Islet precursor cell (in vitro differentiated cells): ENCODE measurements at regions not wholly inside any gene's neighbourhood (a gene's known extent, or its start where the extent isn't known, plus 50 kb on each side); places are given as distances from the start of the nearest gene placed in this dataset.
"Not testable (repeated sequence)": the region's sequence is repeated elsewhere in the genome, so short reads cannot be mapped to it uniquely, and the experiment has no call there.

Source experiments
- DNase-seq: peaks from one replicate; pipeline ENCODE4 v3.0.0-alpha.2; 2018

GRCh38 chr2:221997100-221997499 is 301.7 kb downstream of the PAX3 start:
- DNase-seq: peak; percentile 85

GRCh38 chr2:221994926-221995325 is 303.9 kb downstream of the PAX3 start:
- DNase-seq: no peak

- not testable (repeated sequence) for DNase-seq
These were observed 314.4 kb downstream of the PAX3 start for GRCh38 chr2:221984376-221984775.

DNA sequence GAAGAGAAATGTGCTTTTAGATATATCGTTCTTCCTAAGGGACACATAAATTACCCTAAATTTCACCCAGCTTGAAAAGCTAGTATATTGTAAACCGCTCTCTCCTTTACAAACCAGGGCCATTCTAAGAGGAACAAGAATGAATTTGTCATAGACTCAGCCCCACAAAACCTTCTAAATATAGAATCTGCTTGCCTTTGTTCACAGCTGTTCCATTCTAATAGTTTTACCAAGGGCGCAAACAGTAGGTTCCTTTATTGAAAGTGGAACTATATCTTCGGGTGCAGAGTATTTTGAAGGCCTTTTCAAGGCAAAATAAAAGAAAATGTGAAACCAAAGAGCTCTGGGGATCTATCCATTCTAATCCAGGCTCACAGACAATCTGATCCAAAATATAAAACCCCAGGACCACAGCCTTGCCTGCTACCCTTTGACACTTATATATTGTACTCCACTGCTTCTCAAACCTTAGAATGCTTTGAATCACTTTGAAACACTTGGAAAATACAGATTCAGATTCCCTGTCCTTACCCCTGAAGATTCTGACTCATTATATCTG is 316.8 kb downstream of the PAX3 start:
- no peak for DNase-seq

GRCh38 chr2:221975151-221975550 is 323.6 kb downstream of the PAX3 start:
- DNase-seq: no peak

- DNase-seq: no peak
These were observed 324.9 kb downstream of the PAX3 start for GRCh38 chr2:221973902-221974301.

DNA sequence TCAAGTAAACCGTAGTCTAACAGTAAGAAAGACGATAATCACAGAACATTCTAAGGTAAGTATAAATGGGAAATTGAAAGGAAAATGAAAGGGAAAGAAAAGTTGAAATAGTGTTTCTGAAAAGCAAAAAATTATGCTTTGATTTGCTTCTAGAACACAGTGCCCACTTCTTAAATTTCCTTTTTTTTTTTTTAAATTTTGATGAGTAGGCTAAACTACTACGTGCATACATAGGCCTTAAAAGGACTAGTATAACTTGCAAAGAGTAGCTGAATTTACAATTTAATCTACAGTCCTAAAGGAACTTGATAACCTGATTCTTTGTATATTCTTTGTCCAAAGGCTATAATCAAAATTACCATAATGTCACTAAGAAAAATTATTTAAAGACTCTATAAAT is 325.3 kb downstream of the PAX3 start:
- no peak for DNase-seq

- no peak for DNase-seq
These were observed 325.9 kb downstream of the PAX3 start for GRCh38 chr2:221972813-221973478.

DNA sequence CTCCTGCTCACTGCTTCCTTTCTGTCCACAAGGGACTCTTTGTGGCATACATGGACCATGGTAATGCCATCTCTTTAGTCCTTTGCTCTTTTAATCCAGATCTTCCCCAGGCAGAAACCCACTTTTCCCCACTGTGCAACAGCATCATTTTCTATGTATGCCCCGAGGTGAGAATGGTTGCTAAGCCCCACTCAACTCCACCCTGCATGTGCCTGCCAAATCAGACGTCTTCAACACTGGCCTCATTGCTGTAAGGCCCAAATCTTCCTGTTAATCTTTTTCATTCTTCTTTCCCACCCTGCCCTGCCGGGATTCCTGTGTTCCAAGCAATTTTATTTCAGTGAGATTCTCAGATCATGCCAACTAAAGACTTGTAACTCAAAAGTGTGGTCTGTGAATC is 328.4 kb downstream of the PAX3 start:
- no peak for DNase-seq

DNA sequence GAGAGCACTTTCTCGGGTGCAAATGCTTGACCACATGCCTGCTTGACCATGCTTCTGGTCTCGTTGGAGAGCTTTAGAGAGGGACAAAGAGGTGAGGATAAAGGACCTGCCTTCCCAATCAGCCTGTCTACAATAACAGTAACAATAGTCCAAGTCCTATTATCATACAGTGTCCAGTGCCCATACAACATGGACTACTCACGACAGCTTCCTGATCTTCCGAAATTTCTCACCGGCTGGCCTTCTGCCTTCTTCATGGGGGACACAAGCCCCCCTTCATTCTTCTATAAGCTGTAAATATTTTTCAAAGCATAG is 329.0 kb downstream of the PAX3 start:
- no peak for DNase-seq

GRCh38 chr2:221969087-221969829 is 329.5 kb downstream of the PAX3 start:
- no peak for DNase-seq

DNA sequence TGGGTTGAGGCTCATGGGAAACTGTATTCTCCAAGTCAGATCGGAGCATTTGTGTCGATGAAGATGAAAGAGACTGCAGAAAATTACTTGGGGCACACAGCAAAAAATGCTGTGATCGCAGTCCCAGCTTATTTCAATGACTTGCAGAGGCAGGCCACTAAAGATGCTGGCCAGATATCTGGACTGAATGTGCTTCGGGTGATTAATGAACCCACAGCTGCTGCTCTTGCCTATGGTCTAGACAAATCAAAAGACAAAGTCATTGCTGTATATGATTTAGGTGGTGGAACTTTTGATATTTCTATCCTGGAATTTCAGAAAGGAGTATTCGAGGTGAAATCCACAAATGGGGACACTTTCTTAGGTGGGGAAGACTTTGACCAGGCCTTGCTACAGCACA is 336.6 kb downstream of the PAX3 start:
- DNase-seq: no peak

- DNase-seq: no peak
These were observed 337.2 kb downstream of the PAX3 start for GRCh38 chr2:221961561-221961960.

DNA sequence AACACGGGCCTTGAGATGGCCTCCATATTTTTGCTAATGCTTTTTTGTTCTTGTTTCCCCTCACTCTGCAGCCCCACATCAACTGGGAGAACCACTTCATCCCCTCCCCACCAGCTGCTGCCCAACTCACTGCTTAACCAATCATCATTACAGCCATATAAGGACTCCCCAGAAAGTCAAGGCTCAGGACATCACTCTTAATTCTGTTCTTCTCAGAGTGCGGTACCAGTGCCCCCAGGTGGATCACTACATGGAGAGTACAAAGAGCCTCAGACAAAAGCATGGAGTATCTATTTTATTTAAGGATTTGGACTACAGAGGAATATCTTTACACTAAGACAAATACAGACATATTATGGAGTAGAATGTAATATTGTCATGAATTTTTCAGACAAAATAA is 340.6 kb downstream of the PAX3 start:
- no peak for DNase-seq

- DNase-seq: no peak
These were observed 350.7 kb downstream of the PAX3 start for GRCh38 chr2:221948076-221948475.

- not testable (repeated sequence) for DNase-seq
These were observed 354.3 kb downstream of the PAX3 start for GRCh38 chr2:221944452-221944851.

DNA sequence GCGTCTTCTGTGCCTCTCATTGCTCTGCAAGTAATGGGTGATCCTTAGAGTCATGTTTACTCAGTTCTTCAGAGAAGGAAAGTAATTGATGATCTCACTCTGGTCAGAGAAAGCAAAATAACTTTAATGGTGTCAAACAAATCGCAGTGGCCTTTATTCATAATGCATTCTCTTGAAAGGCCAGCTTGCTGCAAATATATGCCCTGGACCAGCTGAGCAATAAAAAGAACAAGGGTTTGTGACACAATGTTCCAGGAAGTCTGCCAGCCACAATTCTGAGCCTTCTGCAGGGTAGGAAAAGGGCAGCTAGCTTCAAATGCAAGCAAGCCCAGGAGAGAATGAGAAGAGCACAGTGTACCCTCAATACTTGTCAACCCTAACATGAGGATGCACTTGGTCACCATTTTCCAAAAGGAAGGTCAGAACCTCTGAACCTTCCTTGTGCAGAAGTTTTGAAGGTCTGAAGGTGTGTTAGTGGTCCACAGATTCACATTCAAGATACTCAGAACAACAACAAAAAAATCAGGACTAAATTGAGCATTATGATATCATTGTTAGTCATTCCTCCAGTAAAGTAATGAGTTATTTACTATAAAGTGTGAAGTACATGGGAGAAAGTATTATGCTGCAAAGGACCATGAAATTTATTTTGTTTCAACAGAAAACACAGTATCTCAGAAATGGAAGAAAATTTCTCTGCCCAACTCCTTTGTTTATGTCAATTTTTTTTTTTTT is 355.6 kb downstream of the PAX3 start:
- no peak for DNase-seq

GRCh38 chr2:221931251-221931991 is 359.3 kb upstream of the EPHA4 start:
- no peak for DNase-seq

DNA sequence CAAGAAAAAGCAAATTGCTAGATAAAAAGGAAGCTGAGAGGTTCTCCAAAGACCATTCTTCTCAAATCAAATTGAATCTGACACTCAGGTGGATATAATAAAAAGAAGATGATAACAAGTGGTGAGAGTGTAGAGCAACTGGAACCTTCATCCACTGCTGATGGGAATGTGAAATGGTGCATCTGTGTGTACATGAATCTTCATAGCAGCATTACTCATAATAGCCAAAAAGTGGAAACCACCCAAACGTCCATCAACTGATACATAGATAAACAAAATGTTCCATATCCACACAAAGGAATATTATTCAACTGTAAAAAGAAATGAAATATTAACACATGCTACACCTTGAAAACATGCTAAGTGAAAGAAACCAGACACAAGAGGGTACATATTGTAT is 357.2 kb upstream of the EPHA4 start:
- DNase-seq: no peak

- no peak for DNase-seq
These were observed 354.2 kb upstream of the EPHA4 start for GRCh38 chr2:221926327-221926726.

GRCh38 chr2:221924576-221924975 is 352.5 kb upstream of the EPHA4 start:
- no peak for DNase-seq

DNA sequence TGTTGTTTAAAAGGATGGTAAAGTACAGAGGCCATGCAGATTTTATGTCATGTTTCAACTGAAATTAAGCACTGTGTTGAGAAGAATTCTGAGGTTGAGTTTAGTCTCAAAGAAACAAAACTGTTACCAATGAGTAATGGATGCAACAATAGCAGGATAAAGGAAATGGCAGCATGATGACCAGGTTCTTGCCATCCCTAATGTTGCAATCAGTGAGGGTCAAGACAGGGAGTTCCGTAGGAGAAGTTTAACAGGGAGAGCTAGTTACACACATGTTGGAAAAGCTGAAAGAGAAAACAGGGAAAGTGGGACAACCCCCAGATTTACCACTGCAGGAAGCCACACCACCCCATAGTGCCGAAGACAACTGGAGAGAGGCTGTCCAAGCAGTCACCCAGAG is 343.8 kb upstream of the EPHA4 start:
- DNase-seq: no peak

- no peak for DNase-seq
These were observed 342.3 kb upstream of the EPHA4 start for GRCh38 chr2:221914334-221914880.
